ENCODE measurements at regions not wholly inside any gene's neighbourhood (a gene's known extent, or its start where the extent isn't known, plus 50 kb on each side); places are given as distances from the start of the nearest gene placed in this dataset.

DNA sequence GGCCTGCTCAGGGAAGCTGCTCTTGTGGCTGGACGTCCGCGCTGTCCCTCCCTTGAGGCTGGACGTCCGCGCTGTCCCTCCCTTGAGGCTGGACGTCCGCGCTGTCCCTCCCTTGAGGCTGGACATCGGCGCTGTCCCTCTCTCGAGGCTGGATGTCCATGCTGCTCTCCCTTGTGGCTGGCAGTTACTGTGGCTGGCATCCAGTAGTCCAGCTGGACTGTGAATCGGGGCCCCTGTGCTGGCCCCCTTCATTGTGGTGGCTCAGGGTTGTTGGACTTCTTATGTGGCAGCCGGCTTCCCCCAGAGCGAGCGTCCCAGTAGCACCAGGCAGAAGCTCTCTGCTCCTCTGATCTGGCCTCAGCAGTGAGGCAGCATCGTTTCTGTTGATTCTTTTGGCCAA lies 141.5 kb downstream of the IRF8 start:
- no peak for DNase-seq (ENCODE audit: low spot score)

DNA sequence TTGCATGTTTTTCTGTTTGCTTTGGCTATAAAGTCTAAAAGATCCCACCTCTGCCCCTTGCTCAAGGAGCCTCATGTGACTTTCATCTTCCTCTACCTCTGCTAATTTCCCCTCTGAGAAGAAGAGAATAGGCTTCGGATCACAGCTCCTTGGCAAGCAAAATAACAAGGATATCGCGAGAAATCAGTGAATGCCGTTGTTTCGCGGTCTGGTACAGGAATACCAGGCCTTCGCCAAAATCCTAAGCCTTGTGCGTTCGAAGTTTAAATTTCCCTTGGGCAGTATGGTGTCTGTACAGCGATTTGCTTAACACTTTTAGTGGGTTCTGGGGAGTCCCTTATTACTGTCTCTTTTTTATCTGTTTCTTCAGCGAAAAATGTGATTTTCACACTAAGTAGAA lies 142.3 kb downstream of the IRF8 start:
- DNase-seq (ENCODE audit: low spot score) = no peak

DNA sequence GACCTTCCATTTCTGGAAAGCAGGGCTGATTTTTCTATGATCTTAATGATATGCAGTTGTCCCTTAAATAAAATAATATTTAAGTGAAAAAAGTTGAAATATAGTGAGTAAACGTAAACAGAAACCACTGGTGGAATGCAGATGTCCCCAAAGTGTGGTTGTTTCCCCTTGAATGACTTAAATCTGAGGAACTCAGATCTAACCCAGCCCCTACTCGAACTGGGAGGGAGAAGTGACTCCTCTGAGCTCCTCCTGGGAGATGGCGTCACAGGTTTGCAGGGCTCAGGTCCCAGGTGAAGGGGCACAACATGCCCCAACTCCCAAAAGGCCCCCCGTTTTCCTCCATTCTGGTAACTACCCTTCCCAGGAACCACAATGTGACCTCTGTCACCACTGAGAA lies 142.8 kb downstream of the IRF8 start:
- no peak for DNase-seq (ENCODE audit: low spot score)

DNA sequence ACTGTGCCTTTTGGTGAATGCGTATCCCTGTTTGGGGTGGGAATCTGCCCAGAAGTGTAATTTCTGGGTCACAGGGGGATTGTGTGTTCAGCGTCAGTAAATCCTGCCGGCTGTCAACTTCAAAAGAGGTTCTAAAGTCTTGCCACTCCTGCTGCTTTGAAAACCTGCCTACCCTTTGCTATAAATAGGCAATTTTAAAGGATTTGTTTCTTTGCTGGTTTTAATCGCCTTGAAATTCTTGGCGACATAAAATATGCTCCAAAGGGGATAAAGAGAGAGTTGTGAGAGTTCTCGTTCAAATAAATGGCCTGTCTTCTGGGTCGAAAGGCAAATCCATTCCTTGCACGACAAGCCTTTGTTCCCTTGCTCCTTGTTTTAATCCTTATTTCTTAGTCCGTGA lies 143.4 kb downstream of the IRF8 start:
- no peak for DNase-seq (ENCODE audit: low spot score)

DNA sequence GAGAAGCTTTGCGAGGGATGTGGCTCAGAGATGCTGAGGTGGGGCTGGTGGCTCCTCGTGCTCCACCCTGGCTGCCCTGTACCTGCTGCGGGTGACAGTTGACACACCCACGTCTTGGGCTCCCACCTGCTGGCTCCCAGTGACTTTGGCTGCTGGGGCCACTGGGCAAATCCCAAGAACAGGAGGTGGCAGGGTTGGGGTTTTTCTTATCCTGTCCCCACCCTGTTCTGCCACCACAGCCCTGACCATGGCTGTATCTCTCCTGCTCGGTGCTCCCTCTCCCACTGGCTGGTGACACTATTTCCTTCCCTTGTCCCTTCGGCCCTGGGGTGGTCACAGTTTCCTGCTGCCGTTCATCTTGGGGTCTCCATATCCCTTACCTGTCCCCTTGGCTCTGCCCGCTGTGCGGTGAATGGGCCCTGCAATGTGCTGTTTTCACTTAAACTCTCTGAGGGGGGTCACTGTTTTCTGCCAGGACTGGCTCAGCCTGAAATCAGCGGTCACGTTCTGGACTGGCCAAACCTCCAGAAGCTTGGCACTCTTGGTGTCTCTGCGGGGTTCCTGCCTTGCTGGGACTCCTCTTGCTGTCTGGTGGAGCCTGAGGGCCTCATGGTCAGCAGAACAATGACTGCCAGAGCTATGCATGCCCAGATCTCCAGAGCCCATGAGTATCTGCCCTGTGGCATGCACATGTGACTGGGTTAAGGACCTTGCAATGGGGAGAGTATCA lies 144.2 kb downstream of the IRF8 start:
- no peak for DNase-seq (ENCODE audit: low spot score)

DNA sequence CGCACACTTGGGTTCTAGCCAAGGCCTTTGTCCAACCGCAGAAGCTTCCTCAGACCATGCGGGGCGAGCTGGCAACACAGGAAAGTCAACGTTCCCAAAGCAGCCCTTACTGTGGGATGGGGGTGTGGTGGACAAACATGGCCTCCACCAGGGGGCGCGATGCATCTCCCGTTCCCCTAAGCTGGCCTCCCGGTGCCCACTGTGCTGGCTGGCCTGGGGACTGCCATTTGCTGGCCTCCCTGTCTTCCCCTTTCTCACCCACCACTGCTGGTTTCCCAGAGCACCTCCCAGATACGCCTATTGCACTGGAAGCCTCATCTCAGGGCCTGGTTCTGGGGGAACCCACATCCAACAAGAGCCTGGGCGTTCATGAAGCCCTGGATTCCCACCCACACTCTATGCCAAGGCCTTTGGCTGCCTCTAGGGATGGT lies 145.3 kb downstream of the IRF8 start:
- peak; percentile 93 for DNase-seq (ENCODE audit: low spot score)

GRCh38 chr16:86044881-86045590 lies 146.1 kb downstream of the IRF8 start:
- no peak for DNase-seq (ENCODE audit: low spot score)

- no peak for DNase-seq (ENCODE audit: low spot score)
These were observed 146.6 kb downstream of the IRF8 start for GRCh38 chr16:86045591-86045971.

- no peak for DNase-seq (ENCODE audit: low spot score)
These were observed 147.1 kb downstream of the IRF8 start for GRCh38 chr16:86046026-86046425.

DNA sequence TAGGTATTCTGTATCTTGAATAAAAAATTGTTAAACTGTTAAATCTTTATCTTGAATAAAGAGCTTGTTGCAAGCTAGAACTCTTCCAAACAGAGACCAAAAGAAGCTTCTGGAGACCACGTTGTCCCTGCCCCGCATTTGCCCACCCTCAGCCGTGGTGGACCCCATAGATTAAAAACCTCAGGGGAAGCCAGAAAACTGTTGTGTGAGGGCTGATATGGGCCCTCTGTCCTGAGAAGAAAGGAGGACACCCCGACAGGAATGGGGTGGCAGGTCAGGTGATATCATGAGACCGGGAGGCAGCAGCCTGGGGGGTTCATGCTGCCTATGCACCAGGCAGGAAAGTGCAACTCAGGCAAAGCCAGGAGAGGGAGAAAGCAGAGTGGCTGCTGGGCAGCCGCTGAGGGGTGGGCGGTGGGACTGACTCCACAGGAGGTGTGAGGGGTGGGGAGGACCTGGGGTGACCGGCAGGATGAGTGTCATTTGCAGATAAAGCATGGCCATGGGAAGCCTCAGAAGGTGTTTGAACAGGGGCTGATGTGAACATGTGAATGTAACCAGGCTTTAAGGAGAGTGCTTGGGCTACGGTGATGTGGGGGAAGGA lies 147.8 kb downstream of the IRF8 start:
- DNase-seq (ENCODE audit: low spot score) = no peak

DNA sequence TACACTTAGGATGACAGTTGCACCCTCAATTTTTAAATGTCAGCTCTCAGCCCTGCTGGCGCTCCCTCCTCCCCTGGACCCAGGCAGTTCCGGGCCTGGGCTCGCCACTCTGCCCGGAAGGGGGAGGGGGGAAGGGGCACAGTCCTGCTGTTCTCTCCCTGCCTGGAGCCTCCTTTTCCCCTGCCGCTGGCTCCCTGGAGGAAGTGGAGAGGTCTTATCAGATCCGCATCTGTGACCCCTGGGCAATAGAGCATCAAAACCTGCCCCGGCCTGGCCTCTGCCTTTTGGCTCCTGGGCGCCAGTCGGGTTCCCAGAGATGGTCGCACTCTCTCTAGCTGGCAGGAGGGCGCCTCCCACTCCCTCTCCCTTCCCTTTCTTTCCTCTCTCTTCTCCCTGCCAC lies 149.3 kb downstream of the IRF8 start:
- DNase-seq (ENCODE audit: low spot score) = no peak

DNA sequence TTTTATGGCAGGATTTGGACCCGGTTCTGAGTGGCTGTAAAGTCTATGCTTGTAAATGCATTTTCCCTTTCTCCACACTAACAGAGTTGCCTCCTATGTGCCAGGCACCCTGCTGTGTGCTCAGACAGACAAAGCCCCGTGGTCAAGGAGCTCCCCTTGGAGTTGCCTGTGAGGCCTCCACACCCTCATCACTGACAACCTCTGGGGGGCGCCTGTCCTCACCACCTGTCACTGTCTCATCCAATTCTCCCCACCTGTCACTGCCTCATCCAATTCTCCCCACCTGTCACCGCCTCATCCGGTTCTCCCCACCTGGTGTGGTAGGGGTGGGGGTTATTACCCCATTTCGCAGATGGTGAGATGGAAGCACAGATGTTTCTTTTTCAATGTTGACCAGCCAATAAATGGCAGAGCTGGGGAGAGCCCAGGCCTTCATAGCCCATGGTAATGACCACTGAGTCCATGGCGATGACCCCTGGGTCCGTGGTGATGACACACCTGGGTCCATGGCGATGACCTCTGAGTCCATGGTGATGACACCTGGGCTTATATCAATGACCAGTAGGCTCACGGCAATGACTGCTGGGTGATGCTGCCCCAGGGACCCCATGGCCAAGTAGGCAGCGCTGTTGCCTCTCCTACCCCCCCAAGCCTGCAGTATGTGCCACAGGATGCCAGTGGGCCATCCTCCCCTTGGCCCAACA lies 150.1 kb downstream of the IRF8 start:
- peak; percentile 54 for DNase-seq (ENCODE audit: low spot score)

- no peak for DNase-seq (ENCODE audit: low spot score)
These were observed 150.7 kb downstream of the IRF8 start for GRCh38 chr16:86049641-86050040.

DNA sequence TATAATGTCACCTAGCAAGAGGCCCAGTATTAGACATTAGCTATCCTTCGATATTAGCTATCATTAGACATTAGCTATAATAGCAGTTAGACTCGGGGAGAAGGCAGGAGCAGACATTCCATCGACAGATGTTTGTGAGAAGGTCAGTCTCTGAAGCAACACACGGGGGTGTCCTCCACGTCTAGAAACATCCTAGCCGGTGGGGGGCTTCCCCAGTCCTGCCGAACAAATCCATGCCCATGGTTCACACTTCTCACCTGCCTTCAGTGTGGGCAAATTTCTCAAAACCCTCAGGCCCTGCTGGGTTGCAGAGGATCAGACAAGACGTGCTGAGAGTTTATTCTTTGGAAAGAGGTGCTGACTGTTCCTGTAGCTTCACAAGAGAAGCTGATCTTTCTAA lies 151.1 kb downstream of the IRF8 start:
- DNase-seq (ENCODE audit: low spot score) = no peak

DNA sequence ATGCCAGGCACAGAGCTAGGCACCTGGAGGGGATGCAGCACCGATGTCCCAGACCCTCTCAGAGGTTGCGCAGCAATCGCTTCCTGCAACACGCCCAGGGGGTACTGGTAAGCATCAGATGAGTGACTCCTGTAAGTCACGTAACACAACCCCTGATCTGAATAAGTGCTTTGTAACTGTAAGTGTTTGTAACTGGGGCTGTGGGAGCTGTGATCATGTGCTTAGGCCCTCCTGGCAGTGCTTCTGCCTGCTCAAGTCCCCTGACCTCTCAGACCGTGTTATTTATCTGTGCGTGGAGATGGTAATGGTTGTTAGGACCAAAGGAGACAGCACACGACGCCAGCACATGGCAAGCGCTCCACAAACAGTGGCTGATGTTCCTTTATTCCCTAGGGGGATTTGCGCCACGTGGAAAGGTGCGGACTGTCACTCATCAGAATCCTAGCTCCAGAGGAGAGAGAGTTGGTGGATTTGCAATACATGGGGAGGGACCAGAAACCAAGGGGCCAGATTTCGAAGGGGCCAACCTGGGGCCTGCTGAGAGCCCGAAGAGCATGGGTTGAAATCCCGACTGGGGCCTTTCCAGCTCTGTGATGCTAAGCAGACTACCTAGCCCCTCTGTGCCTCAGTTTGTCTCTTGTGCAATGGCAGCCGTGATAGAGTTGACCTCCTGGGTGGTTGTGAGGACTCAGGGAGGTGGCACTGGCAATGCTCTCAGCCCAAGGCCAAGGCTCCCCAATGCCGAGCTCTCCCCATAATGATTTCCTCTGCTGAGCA lies 151.8 kb downstream of the IRF8 start:
- no peak for DNase-seq (ENCODE audit: low spot score)

- no peak for DNase-seq (ENCODE audit: low spot score)
These were observed 152.6 kb downstream of the IRF8 start for GRCh38 chr16:86051368-86052114.

GRCh38 chr16:86052115-86052670 lies 153.2 kb downstream of the IRF8 start:
- no peak for DNase-seq (ENCODE audit: low spot score)

DNA sequence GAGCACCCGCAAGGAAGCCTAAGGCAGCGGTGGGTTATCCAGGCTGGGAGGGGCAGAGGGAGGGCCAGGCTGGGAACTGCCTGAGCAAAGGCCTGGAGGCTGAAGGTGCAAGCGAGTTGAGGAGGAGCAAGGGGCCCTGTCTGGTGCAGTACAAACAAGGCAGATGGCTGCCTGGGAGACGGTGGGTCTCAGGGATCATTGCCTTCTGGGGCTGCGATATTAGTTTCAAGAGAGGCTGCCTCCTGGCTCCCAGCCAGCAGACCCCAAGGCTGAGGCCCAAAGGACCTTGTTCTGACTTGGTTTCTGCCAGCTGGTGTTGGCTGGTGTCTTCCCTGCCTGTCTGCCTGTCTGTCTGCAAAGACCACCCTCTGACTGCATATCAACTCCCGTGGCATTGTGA lies 154.0 kb downstream of the IRF8 start:
- no peak for DNase-seq (ENCODE audit: low spot score)

DNA sequence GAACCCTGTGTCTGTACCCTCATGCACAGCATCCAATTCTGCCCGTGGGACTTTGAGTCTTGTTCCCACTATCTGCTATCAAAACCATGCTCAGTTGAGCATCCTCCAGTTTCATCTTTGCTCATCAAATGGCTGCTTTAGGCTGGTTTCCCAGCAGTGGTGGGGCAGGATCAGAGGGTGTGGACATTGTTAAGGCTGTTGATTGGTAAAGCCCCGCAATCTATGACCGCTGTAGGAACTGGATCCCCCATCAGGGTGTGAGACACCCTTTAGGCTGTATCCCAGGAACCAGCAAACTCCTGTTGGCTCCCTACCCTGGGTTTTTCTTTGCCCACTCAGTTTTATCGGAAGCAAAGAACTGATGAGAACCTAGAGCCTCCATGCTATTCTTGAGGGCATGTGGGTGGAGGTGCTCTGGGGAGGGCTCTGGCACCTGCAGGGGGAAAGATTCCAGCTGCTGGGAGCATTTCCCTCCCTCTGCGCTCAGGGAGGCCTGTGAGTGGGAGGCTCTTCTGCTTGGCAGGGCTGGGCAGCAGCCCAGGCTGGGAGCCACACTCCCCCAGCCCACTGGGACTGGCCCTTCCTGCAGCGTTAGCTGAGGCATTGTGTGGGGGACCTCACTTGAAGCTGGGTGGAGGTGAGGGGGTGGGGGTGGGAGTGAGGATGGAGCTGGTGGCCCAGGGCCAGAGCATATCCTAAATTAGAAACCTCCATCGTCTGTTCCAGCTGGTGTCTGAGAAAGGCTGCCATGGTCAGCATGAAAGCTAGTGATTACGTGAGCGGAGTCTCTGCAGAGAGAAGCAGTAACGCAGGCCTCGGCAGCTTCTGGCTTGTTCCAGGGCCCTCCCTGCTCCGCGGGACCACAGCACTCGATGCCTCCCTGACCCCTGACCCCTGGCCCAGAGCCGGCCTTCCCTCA lies 160.6 kb downstream of the IRF8 start:
- no peak for DNase-seq (ENCODE audit: low spot score)
